NCI-H446 (cell line): ENCODE measurements at regions not wholly inside any gene's neighbourhood (a gene's known extent, or its start where the extent isn't known, plus 50 kb on each side); places are given as distances from the start of the nearest gene placed in this dataset.
"Not testable (repeated sequence)": the region's sequence is repeated elsewhere in the genome, so short reads cannot be mapped to it uniquely, and the experiment has no call there.

Experiments used
- DNase-seq, 2 experiments: peaks; one replicate each; lab custom pipeline; 2025; lab: John Stamatoyannopoulos, UW

DNA sequence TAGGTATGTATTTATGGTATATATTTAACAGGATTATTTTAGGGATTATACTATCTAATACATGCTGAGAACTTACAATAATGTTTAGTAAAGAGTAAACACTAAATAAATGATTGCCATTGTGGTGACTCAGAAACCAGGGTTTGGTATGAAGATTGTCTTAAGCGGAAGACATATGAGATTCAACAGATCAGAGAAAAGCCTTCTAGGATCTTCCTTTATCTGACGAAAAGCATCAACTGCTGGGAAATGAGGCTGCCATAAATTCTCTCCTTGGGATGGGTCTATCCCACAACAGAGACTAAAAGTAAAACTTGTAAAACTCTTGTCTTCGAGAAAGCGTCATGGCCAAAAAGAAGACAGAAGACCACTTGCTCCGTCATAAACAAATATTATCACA, 1352.2 kb upstream of the EPHA6 start:
- no peak for DNase-seq

- DNase-seq, result no peak
Observed at GRCh38 chr3:95464346-95464745, 1350.0 kb upstream of the EPHA6 start.

DNA sequence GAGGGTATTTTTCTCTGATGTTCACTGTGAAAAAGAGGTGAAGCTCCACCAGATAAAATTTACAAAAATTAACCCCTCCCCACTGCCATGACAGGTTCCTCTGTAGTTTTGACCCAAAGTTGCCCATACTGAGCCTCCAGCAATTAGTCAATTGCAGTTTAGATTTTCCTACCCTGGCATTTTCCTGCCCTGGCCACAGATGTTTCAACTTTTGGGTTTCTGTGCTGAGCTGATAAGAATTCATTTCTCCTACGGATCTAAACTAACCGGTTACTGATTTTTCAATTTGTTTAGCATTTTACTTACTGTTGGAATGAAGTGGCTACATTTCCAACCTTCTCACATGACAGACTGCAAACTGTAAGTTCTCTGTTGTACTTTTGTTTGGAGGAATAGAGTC, 1346.1 kb upstream of the EPHA6 start:
- no peak for DNase-seq

DNA sequence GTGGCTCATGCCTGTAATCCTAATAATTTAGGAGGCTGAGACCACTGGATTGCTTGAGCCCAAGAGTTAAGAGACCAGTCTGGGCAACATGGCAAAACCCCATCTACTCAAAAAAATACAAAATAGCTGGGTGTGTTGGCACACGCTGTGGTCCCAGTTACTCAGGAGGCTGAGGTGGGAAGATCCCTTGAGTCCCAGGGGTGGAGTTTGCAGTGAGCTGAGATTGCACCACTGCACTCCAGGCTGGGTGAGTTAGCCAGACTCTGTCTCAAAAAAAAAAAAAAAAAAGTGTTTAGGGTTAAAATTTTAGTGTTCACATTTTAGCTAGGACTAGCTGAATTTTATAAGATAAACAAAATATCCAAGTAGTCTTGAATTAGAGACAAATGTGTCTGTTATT, 1340.1 kb upstream of the EPHA6 start:
- no peak for DNase-seq

DNA sequence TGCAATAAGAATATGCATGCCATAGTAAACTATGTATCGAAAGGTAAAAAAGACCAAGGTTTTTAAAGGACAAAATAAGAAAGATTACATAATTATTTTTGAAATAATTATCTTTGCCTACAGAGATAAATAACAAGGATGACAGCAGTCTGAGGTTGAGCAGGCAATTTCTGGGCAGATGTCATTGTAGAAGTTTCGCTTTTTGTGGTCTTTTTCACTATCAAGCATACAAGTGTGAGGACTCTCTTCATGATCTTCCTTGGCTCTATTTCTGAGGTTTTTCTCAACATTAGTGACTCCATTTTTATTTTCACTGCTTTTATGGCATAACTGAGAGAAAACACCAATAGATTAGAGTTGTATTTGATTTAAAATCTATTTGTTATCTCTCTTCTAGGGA, 1337.9 kb upstream of the EPHA6 start:
- no peak for DNase-seq

DNA sequence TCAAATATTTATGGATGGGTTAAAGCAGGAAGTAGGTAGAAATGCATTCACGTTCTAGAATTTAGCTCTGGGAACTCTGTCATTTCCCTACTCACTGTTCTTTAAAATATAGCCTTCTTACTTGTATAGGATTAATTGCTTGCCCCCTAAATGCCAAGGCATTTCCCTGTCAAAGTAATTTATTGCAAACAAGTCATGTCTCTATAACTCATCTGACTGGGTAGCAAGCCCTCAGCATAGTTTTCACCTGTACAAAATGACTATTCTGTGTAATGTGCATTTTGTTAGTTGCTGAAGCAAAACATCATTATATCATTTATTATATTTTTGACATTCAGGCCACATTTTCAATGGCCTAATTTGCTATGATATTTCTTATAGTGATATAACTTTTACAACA, 1308.2 kb upstream of the EPHA6 start:
- DNase-seq, result no peak

DNA sequence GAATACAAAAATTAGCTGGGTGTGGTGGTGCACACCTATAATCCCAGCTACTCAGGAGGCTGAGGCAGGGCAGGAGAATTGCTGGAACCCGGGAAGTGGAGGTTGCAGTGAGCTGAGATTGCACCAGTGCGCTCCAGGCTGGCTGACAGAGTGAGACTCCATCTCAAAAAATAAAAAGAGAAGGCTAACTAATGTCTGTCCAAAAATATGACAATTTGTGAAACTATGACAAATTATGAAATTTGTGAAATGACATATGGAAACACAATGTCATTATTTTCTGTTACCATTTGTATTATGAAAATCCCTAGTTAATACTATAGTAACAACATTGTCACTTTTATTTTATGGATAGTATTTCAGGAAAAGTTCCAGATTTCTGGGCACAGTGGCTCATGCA, 1306.3 kb upstream of the EPHA6 start:
- DNase-seq, result no peak

DNA sequence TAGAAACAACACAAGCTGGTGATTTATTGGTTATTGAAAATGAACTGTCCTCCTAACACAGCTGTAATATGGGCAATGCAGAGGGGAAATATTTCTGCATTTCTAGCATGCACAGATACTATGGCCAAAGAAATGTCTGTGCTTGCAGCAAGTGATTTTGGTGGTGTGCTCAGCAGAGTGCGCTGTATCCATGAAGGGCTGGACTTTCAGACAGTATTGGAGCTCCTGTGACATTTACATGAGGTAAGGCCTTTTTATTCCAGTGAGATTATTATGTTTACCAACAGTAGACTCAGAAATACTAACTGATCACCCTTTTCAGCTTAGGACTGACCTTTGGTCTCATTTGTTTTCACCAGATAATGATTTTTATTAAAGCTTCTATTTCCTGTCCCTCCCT, 1302.6 kb upstream of the EPHA6 start:
- DNase-seq, result no peak

DNA sequence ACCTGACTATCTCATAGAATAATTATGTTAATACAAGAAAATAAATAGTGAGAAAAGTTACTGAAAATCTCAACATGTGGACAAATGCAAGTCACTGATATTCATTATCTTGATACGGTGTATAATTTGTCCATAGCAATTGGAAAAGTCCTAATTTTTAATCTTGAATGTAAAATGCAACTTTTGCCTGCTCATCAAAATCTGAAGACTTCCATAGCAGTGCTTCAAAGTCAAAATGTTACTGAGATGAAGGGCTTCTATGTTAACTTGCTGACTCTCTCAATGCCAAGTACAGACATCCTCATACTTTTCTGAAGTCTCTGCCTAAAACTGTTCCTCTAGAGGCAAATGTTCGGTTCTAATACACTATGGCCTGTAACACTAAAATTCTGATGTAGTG, 1300.1 kb upstream of the EPHA6 start:
- DNase-seq, result no peak

GRCh38 chr3:95521396-95521795, 1293.0 kb upstream of the EPHA6 start:
- DNase-seq, result no peak

GRCh38 chr3:95522449-95522848, 1291.9 kb upstream of the EPHA6 start:
- no peak for DNase-seq

GRCh38 chr3:95539950-95540483, 1274.4 kb upstream of the EPHA6 start:
- no peak for DNase-seq

GRCh38 chr3:95565502-95565901, 1248.9 kb upstream of the EPHA6 start:
- DNase-seq, result no peak

DNA sequence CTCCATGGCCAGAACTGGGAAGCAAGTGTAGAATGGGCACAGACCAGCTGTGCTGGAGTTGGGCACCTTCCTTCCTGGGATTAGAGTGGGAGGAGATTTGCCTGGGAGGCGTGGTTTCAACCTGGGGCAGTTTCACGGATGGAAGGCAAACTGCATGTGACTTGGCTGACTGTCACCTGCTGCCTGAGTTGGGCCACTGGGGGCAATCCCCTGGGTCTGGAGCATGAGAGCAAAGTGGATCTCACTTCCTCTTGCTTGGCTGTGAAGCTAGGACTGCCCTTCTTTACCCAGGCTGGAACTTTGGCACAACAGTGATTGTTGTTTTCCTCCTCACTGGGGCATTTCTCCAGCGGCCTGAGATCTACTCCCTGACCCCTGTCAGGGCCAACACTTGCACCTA, 1247.0 kb upstream of the EPHA6 start:
- DNase-seq, result no peak

- DNase-seq, result no peak
Observed at GRCh38 chr3:95586754-95587153, 1227.6 kb upstream of the EPHA6 start.

- DNase-seq, result not testable (repeated sequence)
Observed at GRCh38 chr3:95587641-95588040, 1226.8 kb upstream of the EPHA6 start.

GRCh38 chr3:95588473-95588872, 1225.9 kb upstream of the EPHA6 start:
- no peak for DNase-seq

GRCh38 chr3:95595416-95596075, 1218.8 kb upstream of the EPHA6 start:
- no peak for DNase-seq

- DNase-seq, result no peak
Observed at GRCh38 chr3:95607926-95608325, 1206.5 kb upstream of the EPHA6 start.

GRCh38 chr3:95609411-95609810, 1205.0 kb upstream of the EPHA6 start:
- peak in 1 of 2 experiments; percentile 33 for DNase-seq

GRCh38 chr3:95612611-95613010, 1201.8 kb upstream of the EPHA6 start:
- DNase-seq, result no peak

DNA sequence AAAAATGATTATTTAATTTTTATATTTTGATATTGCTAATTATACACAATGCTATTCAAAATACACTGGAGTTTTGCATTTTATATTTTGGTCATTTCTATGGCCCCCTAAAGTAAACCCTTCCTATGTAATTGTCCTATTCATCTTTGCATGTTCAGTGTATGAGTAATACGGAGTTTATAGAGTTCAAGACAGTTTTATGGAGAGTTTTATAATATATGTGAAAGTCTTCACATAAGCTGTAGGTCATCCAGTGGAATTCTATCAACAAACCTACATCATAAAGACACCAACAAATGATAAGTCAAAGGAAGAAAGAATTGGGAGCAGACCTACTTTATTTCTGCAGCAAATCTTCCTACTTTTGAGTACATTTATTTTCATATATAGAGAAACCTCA, 1200.4 kb upstream of the EPHA6 start:
- DNase-seq, result no peak

DNA sequence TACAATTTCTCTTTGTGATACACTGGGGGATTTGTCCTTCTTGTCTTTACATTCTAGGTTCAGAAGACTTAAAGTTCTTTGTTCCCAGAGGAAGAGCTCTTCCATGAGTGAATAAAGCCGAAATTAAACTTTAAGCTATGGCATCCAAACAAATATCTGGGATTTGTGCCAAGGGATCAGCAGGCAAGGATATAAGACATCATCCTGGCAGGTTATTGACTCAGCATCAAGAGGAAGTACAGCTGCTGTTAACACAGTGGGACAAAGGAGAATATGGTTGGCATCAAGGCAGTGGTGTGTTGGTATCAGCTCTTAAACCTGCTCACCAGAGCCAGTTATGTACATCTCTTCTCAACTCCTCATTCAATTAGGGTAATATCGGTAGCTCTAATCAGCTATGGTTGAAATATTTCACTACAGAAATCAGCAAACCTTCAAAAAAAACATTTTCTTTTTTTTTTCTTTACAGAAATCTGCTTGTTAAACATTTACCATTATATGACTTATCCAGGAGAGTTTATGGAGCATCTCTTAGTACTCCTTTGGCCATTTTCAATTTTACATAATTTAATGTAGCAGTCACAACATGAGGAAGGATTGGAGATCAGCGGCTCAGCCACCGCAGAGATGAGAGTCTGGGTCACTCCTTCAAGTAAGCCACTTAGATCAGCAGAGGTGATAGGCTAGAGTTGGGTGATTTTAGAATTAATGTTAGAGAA, 1198.6 kb upstream of the EPHA6 start:
- peak; percentile 1 to 57 for DNase-seq

DNA sequence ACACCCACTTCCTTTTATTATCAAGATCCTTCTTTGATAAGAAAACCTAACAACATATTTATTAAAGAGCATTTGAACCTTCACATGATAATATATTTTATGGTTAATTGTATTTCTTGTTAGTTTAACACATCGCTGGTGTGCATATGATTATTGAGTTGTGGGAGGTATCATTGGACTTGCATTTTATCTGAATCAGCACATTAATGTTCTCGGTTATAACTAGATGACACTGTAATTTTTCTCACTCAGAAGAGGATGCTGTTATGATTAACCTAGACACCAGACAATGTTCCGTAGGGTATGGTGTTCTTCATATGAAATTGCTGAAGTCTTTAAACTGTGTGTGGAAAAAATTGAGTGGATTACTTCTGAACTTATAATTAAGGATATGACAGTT, 1188.3 kb upstream of the EPHA6 start:
- DNase-seq, result no peak
